HG02885 (cell line): ENCODE measurements at regions not wholly inside any gene's neighbourhood (a gene's known extent, or its start where the extent isn't known, plus 50 kb on each side); places are given as distances from the start of the nearest gene placed in this dataset.
A peak's percentile ranks its signal among the peaks of the same experiment; 100 is the strongest.

Source experiments
- ATAC-seq: cut with Tn5 transposase; IDR thresholded peaks from one replicate; pipeline ENCODE4 v1.9.1; 2021; ENCODE audit warnings: mild to moderate bottlenecking; ENCODE audit not compliant: unreplicated experiment, poor library complexity

- no peak for ATAC-seq
Measured at GRCh38 chr5:167943343-167943742, 348.1 kb upstream of the WWC1 start.

GRCh38 chr5:167944121-167944852 lies 347.2 kb upstream of the WWC1 start:
- ATAC-seq: no peak

- ATAC-seq: no peak
Measured at GRCh38 chr5:167945542-167946384, 345.7 kb upstream of the WWC1 start.

GRCh38 chr5:167947306-167947705 lies 344.1 kb upstream of the WWC1 start:
- no peak for ATAC-seq

- no peak for ATAC-seq
Measured at GRCh38 chr5:167948251-167948650, 343.2 kb upstream of the WWC1 start.

- no peak for ATAC-seq
Measured at GRCh38 chr5:167949435-167949834, 342.0 kb upstream of the WWC1 start.

- ATAC-seq: no peak
Measured at GRCh38 chr5:167950126-167950721, 341.2 kb upstream of the WWC1 start.

- ATAC-seq: no peak
Measured at GRCh38 chr5:167951116-167951515, 340.3 kb upstream of the WWC1 start.

- ATAC-seq: no peak
Measured at GRCh38 chr5:167952278-167952995, 339.0 kb upstream of the WWC1 start.

GRCh38 chr5:167953151-167953798 lies 338.2 kb upstream of the WWC1 start:
- no peak for ATAC-seq

GRCh38 chr5:167961731-167962130 lies 329.7 kb upstream of the WWC1 start:
- ATAC-seq: no peak

- no peak for ATAC-seq
Measured at GRCh38 chr5:167964529-167964928, 326.9 kb upstream of the WWC1 start.

- no peak for ATAC-seq
Measured at GRCh38 chr5:167965710-167966109, 325.7 kb upstream of the WWC1 start.

GRCh38 chr5:167966979-167967378 lies 324.5 kb upstream of the WWC1 start:
- no peak for ATAC-seq

- ATAC-seq: no peak
Measured at GRCh38 chr5:167967494-167968177, 323.8 kb upstream of the WWC1 start.

GRCh38 chr5:167968837-167969236 lies 322.6 kb upstream of the WWC1 start:
- ATAC-seq: no peak

GRCh38 chr5:167969998-167970397 lies 321.4 kb upstream of the WWC1 start:
- peak; percentile 84 for ATAC-seq

- ATAC-seq: no peak
Measured at GRCh38 chr5:167971706-167972105, 319.7 kb upstream of the WWC1 start.

- ATAC-seq: no peak
Measured at GRCh38 chr5:167973126-167973525, 318.3 kb upstream of the WWC1 start.

- ATAC-seq: no peak
Measured at GRCh38 chr5:167984951-167985350, 306.5 kb upstream of the WWC1 start.
